Spleen (tissue), 7 donors: ENCODE measurements at regions not wholly inside any gene's neighbourhood (a gene's known extent, or its start where the extent isn't known, plus 50 kb on each side); places are given as distances from the start of the nearest gene placed in this dataset.

ENCODE experiments used
- POLR2A ChIP-seq, 3 donors: fragments of 450-650 bp; IDR thresholded peaks; one replicate each; pipeline ENCODE4 v1.5.1; 2017; ENCODE audit warnings: antibody characterized with exemption in 3 of 3, mild to moderate bottlenecking in 1 of 3
- POLR2AphosphoS5 ChIP-seq, 3 donors: sonication (generic); formaldehyde crosslinking; IDR thresholded peaks; one replicate each; pipeline ENCODE4 v1.5.1; 2017; ENCODE audit warnings: antibody characterized with exemption in 3 of 3
- TF ChIP-seq, protein P1 (sequence below), 11 experiments: fragments of 200-600 bp in 7 of 11; fragments of 450-650 bp in 4 of 11; sonication (generic) in 4 of 11; IDR thresholded peaks in 8 of 11; conservative IDR thresholded peaks in 3 of 11; 1 replicate in 7 of 11; 2 replicates in 4 of 11; pipeline versions ENCODE4 v1.4.0 to v1.8.0; 2016 to 2021; ENCODE audit warnings: antibody characterized with exemption in 11 of 11, inconsistent platforms in 4 of 11, mild to moderate bottlenecking in 1 of 11
- donor health status: DM: no; HTN: no; CAD: no; lungs with moderate emphysema.
- donor health status: DM: no; HTN: no; CAD: no.
- donor health status: DM: no; HTN: no; CAD: no.

GRCh38 chr9:80399606-80400005 lies 827.8 kb downstream of the TLE4 start:
- TF ChIP-seq, protein P1, sequence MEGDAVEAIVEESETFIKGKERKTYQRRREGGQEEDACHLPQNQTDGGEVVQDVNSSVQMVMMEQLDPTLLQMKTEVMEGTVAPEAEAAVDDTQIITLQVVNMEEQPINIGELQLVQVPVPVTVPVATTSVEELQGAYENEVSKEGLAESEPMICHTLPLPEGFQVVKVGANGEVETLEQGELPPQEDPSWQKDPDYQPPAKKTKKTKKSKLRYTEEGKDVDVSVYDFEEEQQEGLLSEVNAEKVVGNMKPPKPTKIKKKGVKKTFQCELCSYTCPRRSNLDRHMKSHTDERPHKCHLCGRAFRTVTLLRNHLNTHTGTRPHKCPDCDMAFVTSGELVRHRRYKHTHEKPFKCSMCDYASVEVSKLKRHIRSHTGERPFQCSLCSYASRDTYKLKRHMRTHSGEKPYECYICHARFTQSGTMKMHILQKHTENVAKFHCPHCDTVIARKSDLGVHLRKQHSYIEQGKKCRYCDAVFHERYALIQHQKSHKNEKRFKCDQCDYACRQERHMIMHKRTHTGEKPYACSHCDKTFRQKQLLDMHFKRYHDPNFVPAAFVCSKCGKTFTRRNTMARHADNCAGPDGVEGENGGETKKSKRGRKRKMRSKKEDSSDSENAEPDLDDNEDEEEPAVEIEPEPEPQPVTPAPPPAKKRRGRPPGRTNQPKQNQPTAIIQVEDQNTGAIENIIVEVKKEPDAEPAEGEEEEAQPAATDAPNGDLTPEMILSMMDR (IDR thresholded peaks at IDR 0.05 in 8 of 11, conservative IDR thresholded peaks at IDR 0.05 in 3 of 11) = no peak
- TF ChIP-seq POLR2A (IDR thresholded peaks at IDR 0.05) (no peak), POLR2AphosphoS5 (IDR thresholded peaks at IDR 0.05) (no peak)
